NCI-H2227 treated with DMSO at 0.1 percent for 48 hours (cell line): ENCODE measurements at regions not wholly inside any gene's neighbourhood (a gene's known extent, or its start where the extent isn't known, plus 50 kb on each side); places are given as distances from the start of the nearest gene placed in this dataset.
A peak's percentile ranks its signal among the peaks of the same experiment; 100 is the strongest.
"Not testable (repeated sequence)": the region's sequence is repeated elsewhere in the genome, so short reads cannot be mapped to it uniquely, and the experiment has no call there.

ENCODE experiments used
- DNase-seq: peaks from one replicate; lab custom pipeline; 2025; lab: John Stamatoyannopoulos, UW

- DNase-seq: no peak
Measured at GRCh38 chr17:31622500-31622899, 231.0 kb downstream of the RAB11FIP4 start.

- no peak for DNase-seq
Measured at GRCh38 chr17:31621566-31621965, 230.1 kb downstream of the RAB11FIP4 start.

- not testable (repeated sequence) for DNase-seq
Measured at GRCh38 chr17:31611053-31611452, 219.6 kb downstream of the RAB11FIP4 start.

GRCh38 chr17:31609996-31610910 is 218.8 kb downstream of the RAB11FIP4 start:
- no peak for DNase-seq

- DNase-seq: no peak
Measured at GRCh38 chr17:31609331-31609730, 217.9 kb downstream of the RAB11FIP4 start.

GRCh38 chr17:31608659-31609254 is 217.3 kb downstream of the RAB11FIP4 start:
- no peak for DNase-seq

GRCh38 chr17:31605761-31606160 is 214.3 kb downstream of the RAB11FIP4 start:
- no peak for DNase-seq

- no peak for DNase-seq
Measured at GRCh38 chr17:31604936-31605335, 213.5 kb downstream of the RAB11FIP4 start.

GRCh38 chr17:31600144-31600543 is 208.7 kb downstream of the RAB11FIP4 start:
- not testable (repeated sequence) for DNase-seq

- peak; percentile 6 for DNase-seq
Measured at GRCh38 chr17:31598921-31599571, 207.6 kb downstream of the RAB11FIP4 start.

GRCh38 chr17:31598399-31598782 is 206.9 kb downstream of the RAB11FIP4 start:
- no peak for DNase-seq

GRCh38 chr17:31597646-31598398 is 206.3 kb downstream of the RAB11FIP4 start:
- no peak for DNase-seq

- no peak for DNase-seq
Measured at GRCh38 chr17:31596382-31597323, 205.2 kb downstream of the RAB11FIP4 start.

GRCh38 chr17:31595666-31596381 is 204.3 kb downstream of the RAB11FIP4 start:
- no peak for DNase-seq

- DNase-seq: no peak
Measured at GRCh38 chr17:31595076-31595475, 203.6 kb downstream of the RAB11FIP4 start.

GRCh38 chr17:31594416-31594815 is 202.9 kb downstream of the RAB11FIP4 start:
- DNase-seq: no peak

GRCh38 chr17:31593806-31594205 is 202.3 kb downstream of the RAB11FIP4 start:
- no peak for DNase-seq

GRCh38 chr17:31591924-31592323 is 200.4 kb downstream of the RAB11FIP4 start:
- DNase-seq: no peak

GRCh38 chr17:31588512-31588911 is 197.0 kb downstream of the RAB11FIP4 start:
- DNase-seq: no peak

GRCh38 chr17:31588034-31588433 is 196.6 kb downstream of the RAB11FIP4 start:
- no peak for DNase-seq
